H1 (cell line): ENCODE measurements at regions not wholly inside any gene's neighbourhood (a gene's known extent, or its start where the extent isn't known, plus 50 kb on each side); places are given as distances from the start of the nearest gene placed in this dataset.

Experiments used
- CTCF ChIA-PET: fragments of 300-600 bp; sonication (Branson Sonifier 250); formaldehyde crosslinking; loops from one replicate; lab custom pipeline; 2021; ENCODE audit not compliant: partially characterized antibody; lab: Charles Lee
- POLR2A ChIA-PET: fragments of 300-600 bp; sonication (Branson Sonifier 250); formaldehyde crosslinking; loops from one replicate; lab custom pipeline; 2021; ENCODE audit warnings: inconsistent platforms; ENCODE audit not compliant: partially characterized antibody; lab: Charles Lee
- DNase-seq, 2 experiments: peaks; one replicate each; pipeline versions ENCODE4 v3.0.0 to v3.0.0-alpha.2; 2010 to 2022; ENCODE audit warnings: low spot score in 2 of 2, low read depth in 1 of 2, mixed read lengths in 1 of 2
- FAIRE-seq: peaks from 2 replicates; lab custom pipeline; 2011; peaks lifted over from hg19 to GRCh38; lab: Jason Lieb, UNC
- H2AFZ ChIP-seq: 2 replicates; pipeline ENCODE4 v1.8.1; 2012; ENCODE audit warnings: low read length, inconsistent platforms
- H2AK5ac ChIP-seq: 2 replicates; pipeline ENCODE4 v1.6.1; 2013; ENCODE audit warnings: low read depth, low read length
- H2BK120ac ChIP-seq: replicated peaks from 2 replicates; pipeline ENCODE3; 2013; ENCODE audit warnings: low read depth, low read length, inconsistent platforms
- H2BK12ac ChIP-seq: 2 replicates; pipeline ENCODE4 v1.6.1; 2013; ENCODE audit warnings: low read depth, low read length
- H2BK15ac ChIP-seq: 2 replicates; pipeline ENCODE4 v1.6.1; 2013; ENCODE audit warnings: low read length
- H2BK20ac ChIP-seq: 2 replicates; pipeline ENCODE4 v1.6.1; 2013; ENCODE audit warnings: low read length
- H2BK5ac ChIP-seq: 2 replicates; pipeline ENCODE4 v1.6.1; 2013; ENCODE audit warnings: low read depth, low read length
- H3K14ac ChIP-seq: 2 replicates; pipeline ENCODE4 v1.6.1; 2013; ENCODE audit warnings: inconsistent platforms; ENCODE audit not compliant: insufficient read length
- H3K18ac ChIP-seq: 2 replicates; pipeline ENCODE4 v1.6.1; 2013; ENCODE audit warnings: low read length; ENCODE audit errors: extremely low read depth
- H3K23ac ChIP-seq: 2 replicates; pipeline ENCODE4 v1.6.1; 2013; ENCODE audit warnings: inconsistent platforms; ENCODE audit not compliant: insufficient read length
- H3K23me2 ChIP-seq: 2 replicates; pipeline ENCODE4 v1.6.1; 2013; ENCODE audit warnings: low read depth, low read length
- H3K27ac ChIP-seq: 2 replicates; pipeline ENCODE4 v1.6.1; 2011; ENCODE audit warnings: low read depth, low read length, inconsistent platforms
- H3K27me3 ChIP-seq, 4 experiments: replicated peaks in 1 of 4; 1 replicate in 1 of 4; 2 replicates in 3 of 4; pipeline versions ENCODE4 v1.6.1 to v1.8.1; 2011 to 2013; ENCODE audit warnings: low read length in 3 of 4, mild to moderate bottlenecking in 3 of 4, inconsistent platforms in 2 of 4, mixed read lengths in 2 of 4, moderate library complexity in 1 of 4; ENCODE audit not compliant: control insufficient read depth in 3 of 4, insufficient read depth in 3 of 4; ENCODE audit errors: extremely low read depth in 1 of 4
- H3K36me3 ChIP-seq, 4 experiments: 2 replicates each; pipeline versions ENCODE4 v1.6.1 to v1.8.1; 2011 to 2013; ENCODE audit warnings: mild to moderate bottlenecking in 4 of 4, low read length in 3 of 4, moderate library complexity in 2 of 4, control low read depth in 1 of 4, inconsistent platforms in 1 of 4; ENCODE audit not compliant: insufficient read depth in 4 of 4, control insufficient read depth in 2 of 4
- H3K4ac ChIP-seq: replicated peaks from 2 replicates; pipeline ENCODE3; 2013; ENCODE audit warnings: low read length, low read depth, mixed read lengths, inconsistent platforms; ENCODE audit not compliant: insufficient read length
- H3K4me1 ChIP-seq, 4 experiments: replicated peaks in 1 of 4; 1 replicate in 1 of 4; 2 replicates in 3 of 4; pipeline versions ENCODE4 v1.6.1 to v1.8.1; 2011 to 2013; ENCODE audit warnings: low read length in 3 of 4, inconsistent platforms in 2 of 4, mixed read lengths in 1 of 4; ENCODE audit not compliant: insufficient read depth in 4 of 4, control insufficient read depth in 3 of 4
- H3K4me2 ChIP-seq, 2 experiments: 2 replicates each; pipeline versions ENCODE4 v1.6.1 to v1.8.1; 2011 to 2013; ENCODE audit warnings: low read depth in 2 of 2, low read length in 2 of 2, control low read depth in 1 of 2, inconsistent platforms in 1 of 2, mild to moderate bottlenecking in 1 of 2; ENCODE audit not compliant: insufficient read depth in 1 of 2
- H3K4me3 ChIP-seq, 4 experiments: fragments of 200-600, 300-600 bp in 1 of 4; sonication (generic), shearing (Covaris generic), sonication (Bioruptor Twin) in 1 of 4; 2 replicates each; pipeline versions ENCODE4 v1.5.1 to v1.8.1; 2011 to 2016; ENCODE audit warnings: low read length in 4 of 4, low read depth in 3 of 4, control low read depth in 2 of 4, inconsistent platforms in 2 of 4, mild to moderate bottlenecking in 2 of 4, mixed read lengths in 1 of 4, moderate library complexity in 1 of 4; ENCODE audit not compliant: insufficient read depth in 2 of 4; ENCODE audit errors: extremely low read depth in 1 of 4
- H3K56ac ChIP-seq: replicated peaks from 2 replicates; pipeline ENCODE3; 2013; ENCODE audit warnings: low read depth, mild to moderate bottlenecking, mixed read lengths, low read length, inconsistent platforms; ENCODE audit not compliant: insufficient read length
- H3K79me1 ChIP-seq: 2 replicates; pipeline ENCODE4 v1.6.1; 2013; ENCODE audit warnings: low read depth, low read length, control low read depth
- H3K79me2 ChIP-seq, 2 experiments: 2 replicates each; pipeline versions ENCODE4 v1.6.1 to v1.8.1; 2012 to 2013; ENCODE audit warnings: low read length in 2 of 2, mild to moderate bottlenecking in 2 of 2, inconsistent platforms in 1 of 2; ENCODE audit not compliant: insufficient read depth in 2 of 2, control insufficient read depth in 1 of 2
- H3K9ac ChIP-seq, 4 experiments: replicated peaks in 1 of 4; 1 replicate in 1 of 4; 2 replicates in 3 of 4; pipeline versions ENCODE4 v1.6.1 to v1.8.1; 2011 to 2013; ENCODE audit warnings: low read depth in 3 of 4, low read length in 3 of 4, control low read depth in 2 of 4, mild to moderate bottlenecking in 2 of 4, moderate library complexity in 2 of 4, inconsistent platforms in 1 of 4; ENCODE audit errors: extremely low read depth in 1 of 4
- H3K9me3 ChIP-seq, 2 experiments: 2 replicates each; pipeline versions ENCODE4 v1.6.1 to v1.8.1; 2012 to 2013; ENCODE audit warnings: mild to moderate bottlenecking in 2 of 2, moderate library complexity in 2 of 2, control low read depth in 1 of 2, inconsistent platforms in 1 of 2, low read depth in 1 of 2, low read length in 1 of 2, mixed read lengths in 1 of 2; ENCODE audit not compliant: insufficient read depth in 2 of 2
- H4K20me1 ChIP-seq, 2 experiments: replicated peaks in 1 of 2; 2 replicates each; pipeline versions ENCODE3 to v1.8.1; 2011 to 2013; ENCODE audit warnings: inconsistent platforms in 2 of 2, low read length in 2 of 2, mild to moderate bottlenecking in 1 of 2; ENCODE audit not compliant: insufficient read depth in 2 of 2, control insufficient read depth in 1 of 2
- H4K5ac ChIP-seq: 2 replicates; pipeline ENCODE4 v1.6.1; 2013; ENCODE audit warnings: low read length, low read depth, mixed read lengths, inconsistent platforms; ENCODE audit not compliant: insufficient read length
- H4K8ac ChIP-seq: 2 replicates; pipeline ENCODE4 v1.8.0; 2013; ENCODE audit warnings: mild to moderate bottlenecking, moderate library complexity, low read length, inconsistent platforms; ENCODE audit not compliant: insufficient read depth; ENCODE audit errors: extremely low read depth
- H4K91ac ChIP-seq: replicated peaks from 2 replicates; pipeline ENCODE3; 2013; ENCODE audit warnings: low read length, mixed read lengths, inconsistent platforms; ENCODE audit not compliant: insufficient read length
- BACH1 ChIP-seq: IDR thresholded peaks from 2 replicates; pipeline ENCODE4 v1.6.1; 2012; ENCODE audit warnings: low read length, improper control_type of control experiment
- CBX5 ChIP-seq: fragments of 300-800, 300-1000 bp; sonication (generic); IDR thresholded peaks from 2 replicates; pipeline ENCODE4 v1.7.1; 2016; ENCODE audit warnings: antibody characterized with exemption, low read length, low read depth
- CTBP2 ChIP-seq: IDR thresholded peaks from 2 replicates; pipeline ENCODE4 v1.7.0; 2011; ENCODE audit warnings: borderline replicate concordance, mild to moderate bottlenecking, moderate library complexity, mixed read lengths, low read length; ENCODE audit not compliant: insufficient read depth, insufficient read length
- E2F6 ChIP-seq: IDR thresholded peaks from 2 replicates; pipeline ENCODE4 v1.6.1; 2012; ENCODE audit warnings: inconsistent platforms
- HDAC6 ChIP-seq: IDR thresholded peaks from one replicate; pipeline ENCODE4 v1.7.1; 2012; ENCODE audit warnings: low read depth, mild to moderate bottlenecking, inconsistent platforms, low read length, moderate library complexity
- JUN ChIP-seq: IDR thresholded peaks from 2 replicates; pipeline ENCODE4 v1.6.1; 2011; ENCODE audit warnings: low read depth, mild to moderate bottlenecking, improper control_type of control experiment, low read length
- JUND ChIP-seq: IDR thresholded peaks from 2 replicates; pipeline ENCODE4 v1.6.1; 2011; ENCODE audit warnings: mild to moderate bottlenecking, improper control_type of control experiment, low read length
- KDM4A ChIP-seq: IDR thresholded peaks from one replicate; pipeline ENCODE4 v1.7.1; 2012; ENCODE audit warnings: low read depth, mild to moderate bottlenecking, moderate library complexity, low read length, inconsistent platforms; ENCODE audit not compliant: severe bottlenecking
- MAX ChIP-seq: IDR thresholded peaks from 2 replicates; pipeline ENCODE4 v1.6.1; 2012; ENCODE audit warnings: inconsistent platforms
- POLR2A ChIP-seq, 2 experiments: IDR thresholded peaks; 1 replicate in 1 of 2; 2 replicates in 1 of 2; pipeline ENCODE4 v1.6.1; 2011; ENCODE audit warnings: low read depth in 2 of 2, low read length in 2 of 2, mild to moderate bottlenecking in 2 of 2; ENCODE audit errors: control extremely low read depth in 1 of 2
- RFX5 ChIP-seq: IDR thresholded peaks from 2 replicates; pipeline ENCODE4 v1.6.1; 2011; ENCODE audit warnings: low read depth, low read length, improper control_type of control experiment, borderline replicate concordance
- RXRA ChIP-seq: IDR thresholded peaks from 2 replicates; pipeline ENCODE4 v1.6.1; 2011; ENCODE audit warnings: low read depth, mild to moderate bottlenecking, low read length, moderate library complexity; ENCODE audit not compliant: insufficient read depth
- SP2 ChIP-seq: IDR thresholded peaks from 2 replicates; pipeline ENCODE4 v1.6.1; 2012; ENCODE audit warnings: mild to moderate bottlenecking, low read length, inconsistent platforms
- USF2 ChIP-seq: IDR thresholded peaks from 2 replicates; pipeline ENCODE4 v1.6.1; 2011; ENCODE audit warnings: low read length, improper control_type of control experiment
- WGBS, 2 experiments: shearing (Covaris generic) in 1 of 2; methylation state at CpG; one replicate each; pipeline versions ENCODE4 v1.1.6 to v1.1.7; 2013 to 2015; ENCODE audit warnings: low lambda C conversion rate in 2 of 2, mixed read lengths in 2 of 2, inconsistent platforms in 1 of 2, low coverage in 1 of 2, missing lambda C conversion rate in 1 of 2; ENCODE audit not compliant: insufficient replicate concordance in 2 of 2, insufficient coverage in 1 of 2, insufficient read length in 1 of 2; ENCODE audit errors: extremely low coverage in 1 of 2, missing lambda C conversion rate in 1 of 2; 5-methylcytosine and 5-hydroxymethylcytosine counted together

- H3K23me2 ChIP-seq = no peaks in the 10 kb centered on the region
- no peaks in the 10 kb centered on the region for H3K27me3 ChIP-seq
- no peak overlapping the region for H3K4ac ChIP-seq
- H2BK5ac ChIP-seq = no peak overlapping the region
- H2BK12ac ChIP-seq = no peak overlapping the region
- WGBS, 2 experiments = 96% methylated on average over 3 of the region's 3 CpGs; no CpG with 5 or more reads in 1 of the 2 experiments
- no peak overlapping the region for H2BK15ac ChIP-seq
- FAIRE-seq (no peak), DNase-seq (no peak)
- no peak overlapping the region for H3K23ac ChIP-seq
- peak overlapping the region; percentile 43; the same call in 1 of the 2 replicates for H3K18ac ChIP-seq
- no peak overlapping the region for H3K27ac ChIP-seq
- ChIA-PET POLR2A (no interaction called here), CTCF (interaction anchor here (0.9 to 1.6 kb wide), 2 partner anchors 11 to 340 kb away, joined by 4 to 6 read pairs; no protein-coding TSS in a partner anchor)
- H3K9me3 ChIP-seq = no peaks in the 10 kb centered on the region
- H3K79me2 ChIP-seq = no peaks in the 10 kb centered on the region
- no peak overlapping the region for H3K14ac ChIP-seq
- no peak overlapping the region for H3K56ac ChIP-seq
- H2AK5ac ChIP-seq = no peak overlapping the region
- no peaks in the 10 kb centered on the region for H3K79me1 ChIP-seq
- no peaks in the 10 kb centered on the region for H4K20me1 ChIP-seq
- H2BK20ac ChIP-seq = no peak overlapping the region
- no peak overlapping the region for H3K4me2 ChIP-seq
- H3K9ac ChIP-seq = no peak overlapping the region
- no peak overlapping the region for H3K4me3 ChIP-seq
- no peak overlapping the region for H2BK120ac ChIP-seq
- H4K8ac ChIP-seq = no peak overlapping the region
- no peak overlapping the region for H2AFZ ChIP-seq
- no peaks in the 10 kb centered on the region for H3K4me1 ChIP-seq
- H4K91ac ChIP-seq = no peak overlapping the region
- no peak overlapping the region for H4K5ac ChIP-seq
- no peaks in the 10 kb centered on the region for H3K36me3 ChIP-seq
- TF ChIP-seq E2F6 (no peak), HDAC6 (no peak), MAX (no peak), CBX5 (no peak), SP2 (no peak), KDM4A (no peak), BACH1 (no peak), POLR2A (IDR thresholded peaks at IDR 0.05; ENCODE audit: control extremely low read depth in 1 of 2, low read depth in 2 of 2, low read length in 2 of 2) (no peak), JUN (no peak), RXRA (no peak), RFX5 (no peak), CTBP2 (no peak), JUND (no peak), USF2 (no peak)
Measured at GRCh38 chr3:70890020-70890394, 577.6 kb upstream of the MDFIC2 start.
